Adrenal gland (tissue), 9 donors: ENCODE measurements at regions not wholly inside any gene's neighbourhood (a gene's known extent, or its start where the extent isn't known, plus 50 kb on each side); places are given as distances from the start of the nearest gene placed in this dataset.
A peak's percentile ranks its signal among the peaks of the same experiment; 100 is the strongest.

ENCODE experiments used
- DNase-seq, 7 donors: peaks; one replicate each; pipeline ENCODE4 v3.0.0-alpha.2; 2019 to 2020
- H3K27ac ChIP-seq, 5 donors: fragments of 200-600 bp; sonication (generic) in 4 of 5; 1 replicate in 3 of 5; 2 replicates in 2 of 5; pipeline versions ENCODE4 v1.5.1 to v1.8.0; 2016 to 2020; ENCODE audit warnings: mild to moderate bottlenecking in 1 of 5
- H3K27me3 ChIP-seq: fragments of 200-600 bp; 2 replicates; pipeline ENCODE4 v1.8.0; 2021
- H3K36me3 ChIP-seq, 2 donors: fragments of 200-600 bp; replicated peaks in 1 of 2; 1 replicate in 1 of 2; 2 replicates in 1 of 2; pipeline versions ENCODE4 v1.5.1 to v1.8.0; 2018 to 2022
- H3K4me1 ChIP-seq, 2 donors: fragments of 200-600 bp; replicated peaks in 1 of 2; 1 replicate in 1 of 2; 2 replicates in 1 of 2; pipeline versions ENCODE4 v1.5.1 to v1.8.0; 2018 to 2021
- H3K4me3 ChIP-seq, 4 donors: fragments of 200-600 bp; sonication (generic) in 3 of 4; one replicate each; pipeline ENCODE4 v1.5.1; 2016 to 2018
- H3K9me3 ChIP-seq, 3 donors: fragments of 200-600 bp; sonication (generic) in 1 of 3; replicated peaks in 1 of 3; 1 replicate in 2 of 3; 2 replicates in 1 of 3; pipeline versions ENCODE4 v1.5.1 to v1.8.0; 2016 to 2021
- CTCF ChIP-seq, 6 experiments: fragments of 450-650 bp in 4 of 6; fragments of 200-600 bp in 2 of 6; sonication (generic) in 1 of 6; IDR thresholded peaks; 1 replicate in 5 of 6; 2 replicates in 1 of 6; pipeline versions ENCODE4 v1.5.1 to v1.8.0; 2016 to 2021; ENCODE audit warnings: antibody characterized with exemption in 6 of 6, mild to moderate bottlenecking in 2 of 6, moderate library complexity in 1 of 6
- POLR2A ChIP-seq, 2 donors: fragments of 450-650 bp; IDR thresholded peaks; one replicate each; pipeline ENCODE4 v1.6.1; 2017; ENCODE audit warnings: antibody characterized with exemption in 2 of 2, mild to moderate bottlenecking in 2 of 2, moderate library complexity in 1 of 2
- WGBS, 4 donors: extraction: QIAGEN DNeasy Blood & Tissue Kit in 2 of 4; methylation state at CpG; one replicate each; pipeline versions ENCODE4 v1.1.5 to v1.1.7; 2013 to 2017; 5-methylcytosine and 5-hydroxymethylcytosine counted together
- intact Hi-C, 2 donors: fragments of 100-400 bp; cut with DNase I; formaldehyde crosslinking; loops; one replicate each; pipeline versions ENCODE4 v1.14.1 to v1.15.0; 2022 to 2023
- donor health status: healthy with polysubstance abuse.
- donor health status: Bipolar disorder and iron deficiency.
- donor health status: DM: yes; HTN: yes; CAD: no.
- donor health status: DM: no; HTN: no; CAD: no.
- donor health status: DM: no; HTN: no; CAD: no.

GRCh38 chr7:66864294-66864693 is 56.7 kb upstream of the TMEM248 start:
- DNase-seq = peak in 1 of 7 donors; percentile 11
- Histone ChIP-seq H3K4me3 (no peak overlapping the region), H3K9me3 (no peaks in the 10 kb centered on the region), H3K27me3 (no peaks in the 10 kb centered on the region), H3K36me3 (no peaks in the 10 kb centered on the region), H3K27ac (no peak overlapping the region), H3K4me1 (no peaks in the 10 kb centered on the region)
- 77 to 88% (median 84%) methylated on average over 5 of the region's 5 CpGs for WGBS, 4 donors
- no peak for TF ChIP-seq CTCF (IDR thresholded peaks at IDR 0.05)
- TF ChIP-seq POLR2A (IDR thresholded peaks at IDR 0.05) = no peak
- intact Hi-C loops = no loop called here

DNA sequence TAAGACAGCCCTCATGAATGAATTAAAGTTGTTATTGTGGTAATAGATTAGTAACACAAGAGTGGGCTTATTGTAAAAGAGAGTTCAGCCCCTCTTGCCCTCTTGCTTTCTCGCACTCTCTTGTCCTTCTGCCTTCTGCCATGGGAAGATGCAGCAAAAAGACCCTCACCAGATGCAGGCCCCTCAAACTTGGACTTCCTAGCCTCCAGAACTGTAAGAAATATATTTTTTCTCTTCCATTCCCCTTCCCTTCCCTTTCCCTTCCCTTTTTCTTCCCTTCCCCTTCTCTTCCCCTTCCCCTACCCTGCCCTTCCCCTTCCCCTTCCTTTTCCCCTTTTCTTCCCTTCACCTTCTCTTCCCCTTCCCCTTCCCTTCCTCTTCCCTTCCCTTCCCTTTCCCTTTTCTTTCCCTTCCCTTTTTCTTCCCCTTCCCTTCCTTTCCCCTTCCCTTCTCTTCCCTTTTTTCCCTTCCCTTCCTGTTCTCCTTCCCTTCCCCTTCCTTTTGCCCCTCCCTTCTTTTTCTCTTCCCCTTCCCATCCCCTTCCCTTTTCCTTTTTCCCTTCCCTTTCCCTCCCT is 55.6 kb upstream of the TMEM248 start:
- H3K36me3 ChIP-seq = no peaks in the 10 kb centered on the region
- DNase-seq = no peak
- intact Hi-C loops = no loop called here
- TF ChIP-seq POLR2A (IDR thresholded peaks at IDR 0.05) (no peak), CTCF (IDR thresholded peaks at IDR 0.05) (no peak)
- no peak overlapping the region for H3K4me3 ChIP-seq
- H3K27me3 ChIP-seq = no peaks in the 10 kb centered on the region
- H3K27ac ChIP-seq = no peak overlapping the region
- no peaks in the 10 kb centered on the region for H3K4me1 ChIP-seq
- no peaks in the 10 kb centered on the region for H3K9me3 ChIP-seq
- 88 to 100% (median 93%) methylated on average over 1 of the region's 1 CpG for WGBS, 4 donors

DNA sequence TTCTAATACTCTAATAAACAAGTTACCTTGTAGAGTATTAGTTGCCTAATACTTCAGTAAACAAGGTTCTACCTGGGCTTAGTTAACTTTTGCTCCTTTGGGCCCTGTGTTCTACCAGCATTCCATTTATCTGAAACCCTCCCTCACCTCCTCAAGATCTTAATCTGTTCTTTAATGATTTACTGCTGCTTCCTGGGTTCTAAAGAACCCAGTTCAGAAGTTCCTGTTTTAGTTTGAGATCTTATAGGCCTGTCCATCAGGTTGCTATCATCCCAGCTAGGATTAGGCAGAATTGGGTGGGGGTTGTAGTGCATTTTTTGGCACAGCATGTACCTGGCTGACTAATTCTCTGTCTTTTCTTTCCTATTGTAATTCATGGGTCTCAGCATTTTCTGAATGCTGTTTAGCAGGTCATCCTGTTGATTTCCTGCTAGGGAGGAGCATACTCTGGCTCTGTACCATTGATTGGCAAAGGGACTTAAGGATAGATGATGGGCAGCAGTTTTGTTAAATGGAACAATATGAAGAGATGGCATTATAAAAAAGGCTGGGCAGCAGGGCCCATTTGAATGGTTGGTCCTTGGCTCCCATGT is 53.7 kb upstream of the TMEM248 start:
- DNase-seq = no peak
- Histone ChIP-seq H3K27me3 (no peaks in the 10 kb centered on the region), H3K36me3 (no peaks in the 10 kb centered on the region), H3K4me3 (no peak overlapping the region), H3K4me1 (no peaks in the 10 kb centered on the region), H3K9me3 (no peaks in the 10 kb centered on the region), H3K27ac (no peak overlapping the region)
- TF ChIP-seq CTCF (IDR thresholded peaks at IDR 0.05) (no peak), POLR2A (IDR thresholded peaks at IDR 0.05) (no peak)
- intact Hi-C loops = no loop called here

GRCh38 chr7:66869660-66870450 is 51.2 kb upstream of the TMEM248 start:
- DNase-seq = no peak
- 91 to 96% (median 95%) methylated on average over 5 of the region's 5 CpGs for WGBS, 4 donors
- intact Hi-C loops = no loop called here
- no peak overlapping the region for H3K27ac ChIP-seq
- H3K36me3 ChIP-seq = no peaks in the 10 kb centered on the region
- H3K27me3 ChIP-seq = no peaks in the 10 kb centered on the region
- no peaks in the 10 kb centered on the region for H3K4me1 ChIP-seq
- no peak overlapping the region for H3K4me3 ChIP-seq
- TF ChIP-seq CTCF (IDR thresholded peaks at IDR 0.05) (no peak), POLR2A (IDR thresholded peaks at IDR 0.05) (no peak)
- no peaks in the 10 kb centered on the region for H3K9me3 ChIP-seq
